HG03108 (cell line): ENCODE measurements at regions not wholly inside any gene's neighbourhood (a gene's known extent, or its start where the extent isn't known, plus 50 kb on each side); places are given as distances from the start of the nearest gene placed in this dataset.
"Not testable (repeated sequence)": the region's sequence is repeated elsewhere in the genome, so short reads cannot be mapped to it uniquely, and the experiment has no call there.

Experiments
- ATAC-seq: cut with Tn5 transposase; IDR thresholded peaks from one replicate; pipeline ENCODE4 v1.9.1; 2021; ENCODE audit warnings: moderate library complexity; ENCODE audit not compliant: unreplicated experiment

DNA sequence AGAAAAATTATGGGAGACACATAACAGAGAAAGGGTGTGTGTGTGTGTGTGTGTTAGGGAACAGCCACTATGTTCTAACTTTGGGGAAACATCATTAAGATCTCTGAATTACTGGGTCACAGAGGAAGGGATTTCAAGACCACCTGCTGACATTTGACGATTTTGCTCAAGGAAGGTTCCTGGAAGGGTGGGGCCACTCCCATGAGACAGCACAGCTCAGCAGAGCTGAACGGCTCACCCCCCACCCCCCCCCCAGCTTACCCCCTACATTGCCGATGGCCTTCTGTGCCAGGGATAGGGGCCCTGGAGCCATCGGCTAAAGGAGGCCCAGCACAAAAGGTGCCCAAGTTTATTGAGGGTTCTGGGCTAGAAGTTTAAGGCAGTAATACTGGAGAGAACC lies 122.4 kb downstream of the NPIPB11 start:
- not testable (repeated sequence) for ATAC-seq

DNA sequence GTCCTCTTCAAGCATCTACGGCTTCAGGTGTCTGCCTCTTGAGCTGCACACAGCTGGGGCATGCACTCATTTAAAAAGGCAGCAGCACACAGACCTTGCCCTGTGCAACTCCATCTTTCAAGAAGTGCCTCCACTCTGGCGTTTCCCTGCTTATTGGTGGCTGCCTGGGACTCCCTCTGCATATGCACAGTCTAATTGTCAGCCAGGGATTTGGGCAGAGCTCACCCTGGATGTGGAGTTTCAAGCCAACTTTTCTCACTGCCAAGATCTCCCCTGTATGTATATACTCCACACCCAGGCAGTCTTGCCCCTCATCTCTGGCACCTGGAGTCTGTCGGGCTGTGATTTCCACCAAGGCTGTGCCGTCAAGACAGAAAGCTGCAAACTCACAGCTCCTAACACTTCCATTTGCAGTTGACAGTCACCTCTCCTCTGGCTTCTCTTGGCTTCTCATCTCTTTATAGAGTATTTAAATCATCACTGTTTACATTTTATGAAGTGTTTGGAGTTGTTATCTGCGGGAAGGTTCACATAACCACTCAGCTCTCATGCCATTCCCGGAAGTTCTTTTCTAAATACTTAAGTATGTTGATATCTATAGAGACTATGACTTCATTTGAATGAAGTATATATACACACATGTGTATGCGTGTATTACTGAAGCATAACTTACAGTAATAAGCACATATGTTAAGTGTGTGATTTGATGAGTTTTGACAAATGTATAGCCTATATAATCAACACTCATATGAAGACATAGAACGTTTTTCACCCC lies 128.2 kb downstream of the NPIPB11 start:
- ATAC-seq = not testable (repeated sequence)

DNA sequence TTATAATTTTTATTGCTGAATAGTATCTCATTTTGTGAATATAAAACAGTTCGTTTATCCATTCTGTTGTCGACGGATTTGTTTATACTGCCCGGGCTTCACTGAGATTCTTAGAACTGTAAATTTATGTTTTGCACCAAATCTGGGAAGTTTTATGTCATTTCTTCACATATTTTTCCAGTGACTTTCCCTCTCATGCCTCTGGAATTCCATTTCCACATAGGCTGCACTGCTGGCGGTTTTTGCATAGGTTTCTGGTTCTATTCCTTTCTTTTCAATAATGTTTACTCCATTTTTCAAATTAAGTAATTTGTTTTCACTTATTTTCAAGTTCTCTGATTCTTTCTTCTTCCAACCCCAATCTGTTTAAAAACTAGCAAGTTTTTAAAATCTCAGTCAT lies 130.1 kb downstream of the NPIPB11 start:
- ATAC-seq = not testable (repeated sequence)

DNA sequence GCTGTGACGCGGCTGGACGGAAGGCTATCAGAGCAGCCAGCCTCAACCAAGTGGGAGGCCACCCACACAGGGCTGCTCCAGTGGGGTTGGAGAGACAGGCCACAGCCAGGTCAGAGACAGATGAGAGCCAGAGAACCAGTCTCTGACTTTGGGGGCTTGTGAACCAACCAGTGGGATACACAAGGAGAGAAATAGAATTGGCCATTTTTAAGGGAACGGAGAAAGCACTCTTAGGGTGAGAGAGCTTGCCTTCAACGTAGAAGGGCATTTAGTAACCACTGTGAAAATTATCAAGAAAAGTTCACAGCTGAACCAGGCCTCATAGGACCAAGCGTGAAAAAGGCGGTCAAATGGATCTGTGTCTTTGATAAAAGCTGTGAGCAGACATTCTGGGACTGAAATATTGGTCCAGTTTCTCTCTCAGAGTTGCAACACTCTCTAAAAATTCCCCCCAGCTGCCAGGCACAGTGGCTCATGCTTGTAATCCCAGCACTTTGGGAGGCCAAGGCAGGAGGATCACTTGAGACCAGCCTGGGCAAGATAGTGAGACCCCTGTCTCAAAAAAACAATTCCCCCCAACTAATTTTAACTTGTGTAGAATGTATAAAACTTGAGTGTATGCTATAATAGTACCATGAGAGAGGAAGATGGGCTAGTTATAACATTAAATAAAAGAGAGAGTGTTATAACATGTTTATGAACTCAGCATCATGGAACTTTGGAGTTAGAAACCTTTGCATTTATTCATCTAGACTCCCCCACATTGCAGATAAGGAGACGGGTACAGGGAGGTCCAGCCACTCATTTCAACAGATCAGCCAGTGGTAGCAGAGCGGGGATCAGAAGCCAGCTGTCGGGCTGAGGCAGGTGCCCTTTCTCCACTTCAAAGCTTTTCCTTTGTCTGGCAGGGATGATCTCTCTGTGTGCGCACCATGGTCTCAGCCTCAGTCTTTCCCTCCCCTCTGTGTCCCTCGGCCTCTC lies 132.2 kb downstream of the NPIPB11 start:
- not testable (repeated sequence) for ATAC-seq

DNA sequence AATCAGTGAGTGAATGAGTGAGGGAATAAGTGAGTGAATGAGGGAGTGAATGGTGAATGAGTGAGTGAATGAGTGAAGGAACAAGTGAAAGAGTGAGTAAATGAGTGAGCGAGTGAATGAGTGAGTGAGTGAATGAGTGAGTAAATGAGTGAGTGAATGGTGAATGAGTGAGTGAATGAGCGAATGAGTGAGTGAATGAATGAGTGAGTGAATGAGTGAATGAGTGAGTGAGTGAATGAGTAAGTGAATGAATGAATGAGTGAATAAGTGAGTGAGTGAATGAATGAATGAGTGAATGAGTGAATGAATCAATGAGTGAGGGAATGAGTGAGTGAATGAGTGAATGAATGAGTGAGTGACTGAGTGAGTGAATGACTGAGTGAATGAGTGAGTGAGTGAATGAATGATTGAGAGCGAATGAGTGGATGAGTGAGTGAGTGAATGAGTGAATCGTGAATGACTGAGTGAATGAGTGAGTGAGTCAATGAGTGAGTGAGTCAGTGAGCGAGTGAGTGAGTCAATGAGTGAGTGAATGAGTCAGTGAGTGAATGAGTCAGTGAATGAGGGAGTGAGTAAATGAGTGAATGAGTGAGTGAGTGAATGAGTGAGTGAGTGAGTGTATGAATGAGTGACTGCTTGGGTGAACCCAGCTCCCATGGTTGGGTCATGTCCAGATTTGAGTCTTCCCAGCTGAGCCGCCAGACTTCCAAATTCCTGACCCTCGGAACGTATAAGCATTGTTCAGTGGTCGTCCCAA lies 133.0 kb downstream of the NPIPB11 start:
- ATAC-seq = not testable (repeated sequence)

DNA sequence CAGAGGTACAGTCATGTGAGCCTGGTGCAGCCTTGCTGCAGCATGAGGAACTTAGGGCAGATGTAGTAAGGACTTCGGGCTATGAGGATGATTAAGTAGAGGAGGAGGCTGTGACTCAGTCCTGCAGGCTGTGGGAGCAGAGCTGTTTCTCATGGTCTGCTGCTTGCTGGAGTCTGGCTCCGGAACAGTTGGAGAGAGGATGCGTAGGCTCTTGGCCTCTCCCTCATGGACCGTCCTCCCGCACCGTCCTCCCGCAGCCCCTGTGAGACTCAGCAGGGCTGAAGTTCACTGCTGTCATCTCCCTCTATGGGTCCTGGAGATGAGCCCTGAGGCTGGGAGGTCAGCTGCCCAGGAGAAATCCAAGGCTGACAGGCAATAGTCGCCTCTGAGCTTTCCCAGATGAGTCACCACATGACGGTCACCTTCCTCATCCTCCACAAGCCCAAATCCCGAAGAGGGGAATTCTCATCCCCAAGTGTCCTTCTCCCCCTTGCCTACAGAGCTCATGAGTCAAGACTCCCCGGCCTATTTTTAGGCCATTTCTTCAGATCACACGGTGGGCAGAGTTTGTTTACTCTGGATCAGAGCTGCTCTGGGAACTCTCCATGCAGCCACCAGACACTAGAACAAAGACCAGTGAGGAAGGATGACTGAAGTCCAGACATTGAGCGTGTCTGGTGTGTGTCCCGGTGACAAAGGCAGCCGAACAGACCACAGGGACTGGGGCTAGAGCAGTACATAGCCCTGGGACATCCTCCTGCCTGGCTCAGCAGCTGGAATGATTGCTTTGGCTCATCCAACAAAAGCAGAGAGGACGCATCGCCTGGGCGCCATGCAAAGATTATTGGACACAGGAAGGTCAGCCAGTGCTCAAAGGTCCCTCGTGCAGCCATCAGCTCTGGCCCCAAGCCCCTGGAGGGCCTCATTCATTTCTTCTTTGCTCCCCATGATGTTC lies 134.5 kb downstream of the NPIPB11 start:
- not testable (repeated sequence) for ATAC-seq

DNA sequence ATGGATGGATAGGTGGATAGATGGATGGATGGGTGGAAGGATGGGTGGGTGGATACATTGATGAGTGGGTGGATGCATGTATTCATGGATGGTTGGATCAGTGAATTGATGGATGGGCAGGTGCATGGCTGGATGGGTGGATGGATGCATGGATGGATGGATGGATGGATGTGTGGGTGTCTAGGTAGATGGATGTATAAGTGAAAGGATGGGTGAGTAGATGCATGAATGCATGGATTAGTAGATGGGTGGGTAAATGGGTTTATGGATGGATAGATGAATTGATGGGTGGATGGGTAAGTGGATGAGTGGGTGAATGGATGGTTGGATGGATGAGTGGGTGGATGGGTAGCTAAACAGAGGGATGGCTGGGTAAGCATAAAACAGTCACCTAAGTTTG lies 135.6 kb downstream of the NPIPB11 start:
- ATAC-seq = not testable (repeated sequence)

DNA sequence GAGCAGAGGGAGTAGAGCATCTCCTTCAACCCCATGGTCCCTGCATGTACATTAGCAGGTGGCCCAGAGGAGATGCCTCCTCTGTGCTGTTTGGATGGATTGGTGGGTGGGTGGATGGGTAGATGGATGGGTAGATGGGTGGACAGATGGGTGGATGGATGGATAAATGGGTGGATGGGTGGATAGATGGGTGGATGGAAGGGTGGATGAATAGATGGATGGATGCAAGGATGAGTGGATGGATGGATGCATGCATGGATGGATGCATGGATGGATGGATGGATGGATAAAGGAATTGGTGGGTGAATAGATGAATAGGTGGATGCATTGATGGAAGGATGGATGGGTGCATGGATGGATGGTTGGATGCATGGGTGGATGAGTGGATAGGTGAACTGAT lies 136.5 kb downstream of the NPIPB11 start:
- not testable (repeated sequence) for ATAC-seq

DNA sequence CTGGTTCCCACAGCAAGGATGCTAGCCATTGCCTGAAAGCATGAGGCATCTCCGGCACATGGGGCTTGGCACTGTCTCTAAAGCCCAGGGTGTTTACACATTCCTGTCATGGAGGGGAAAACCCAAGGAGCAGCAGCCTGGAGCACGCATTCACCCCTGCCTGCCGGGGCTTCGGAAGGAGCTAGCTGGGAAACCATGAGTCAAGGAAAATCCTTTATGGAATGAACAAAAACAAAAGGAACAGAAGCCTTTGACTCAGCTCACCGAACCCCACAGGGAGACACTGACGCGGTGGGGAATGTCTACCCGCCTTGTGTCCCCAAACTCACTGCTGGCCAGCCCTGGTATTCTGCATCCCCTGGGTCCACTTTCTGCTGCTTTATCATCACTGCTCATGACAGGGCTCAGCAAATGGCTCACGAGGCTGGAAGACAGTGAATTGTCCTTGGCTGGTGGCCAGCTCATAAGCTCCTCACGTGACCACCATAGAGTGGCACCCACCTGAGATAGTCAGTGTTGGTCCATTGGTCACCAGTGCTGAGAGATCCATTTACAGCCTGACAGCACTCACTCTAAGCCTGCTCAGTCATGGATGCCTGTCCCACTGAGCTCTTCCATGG lies 137.2 kb downstream of the NPIPB11 start:
- ATAC-seq = not testable (repeated sequence)

DNA sequence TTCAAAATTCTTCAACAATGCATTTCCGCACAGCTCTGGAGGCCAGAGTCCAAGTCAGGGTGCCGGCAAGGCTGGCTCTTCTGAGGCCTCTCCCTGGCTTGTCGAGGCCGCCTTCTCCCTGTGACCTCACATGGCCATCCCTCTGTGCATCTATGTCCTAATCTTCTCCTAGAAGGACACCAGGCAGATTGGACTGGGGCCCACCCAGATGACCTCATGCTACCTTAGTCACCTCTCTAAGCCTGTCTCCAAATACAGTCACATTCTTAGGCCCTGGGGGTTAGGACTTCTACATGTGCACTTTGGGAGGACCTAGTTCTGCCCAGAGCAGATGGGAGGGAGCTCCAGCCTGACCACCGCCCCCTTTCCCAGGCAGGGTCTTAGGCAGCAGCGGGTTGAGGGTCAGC lies 137.7 kb downstream of the NPIPB11 start:
- ATAC-seq = not testable (repeated sequence)

DNA sequence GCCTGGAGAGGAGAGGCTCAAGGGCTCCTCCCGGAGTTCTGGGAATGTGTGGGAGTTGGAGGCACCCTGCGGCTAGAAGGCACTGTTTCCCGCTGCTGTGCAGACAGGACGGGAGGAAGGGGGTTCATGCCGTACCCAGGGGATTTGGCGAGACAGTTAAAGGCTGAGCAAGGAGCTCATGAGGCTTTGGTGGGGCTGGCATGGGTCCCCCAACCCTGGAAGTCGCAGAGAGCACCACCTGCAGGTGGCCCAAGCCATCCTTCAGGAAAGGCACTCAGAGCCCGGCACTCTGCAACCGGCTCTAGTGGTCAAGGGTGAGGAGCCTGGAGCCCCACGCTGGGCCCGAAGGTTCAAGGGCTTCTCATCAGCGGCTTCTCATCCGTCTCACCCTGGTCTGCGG lies 138.2 kb downstream of the NPIPB11 start:
- ATAC-seq = not testable (repeated sequence)

DNA sequence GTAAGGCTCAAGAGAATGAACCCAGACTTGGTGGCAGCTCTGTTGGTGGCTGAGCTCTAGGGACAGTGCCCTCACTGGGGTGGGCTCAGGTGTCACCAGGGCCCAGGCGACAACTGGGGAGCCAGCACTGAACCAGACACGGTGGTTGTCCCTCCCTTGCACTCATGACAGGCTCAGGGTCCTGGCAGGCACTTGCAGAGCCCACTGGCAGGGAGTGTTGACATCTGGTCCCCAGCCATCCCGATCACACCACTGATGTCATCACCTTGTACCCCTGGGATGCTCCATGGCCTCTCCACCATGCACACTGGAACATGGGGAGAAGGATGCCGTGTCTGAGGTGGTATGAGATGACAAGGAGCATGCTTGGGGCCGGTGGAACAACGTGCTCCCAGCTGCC lies 138.6 kb downstream of the NPIPB11 start:
- not testable (repeated sequence) for ATAC-seq

DNA sequence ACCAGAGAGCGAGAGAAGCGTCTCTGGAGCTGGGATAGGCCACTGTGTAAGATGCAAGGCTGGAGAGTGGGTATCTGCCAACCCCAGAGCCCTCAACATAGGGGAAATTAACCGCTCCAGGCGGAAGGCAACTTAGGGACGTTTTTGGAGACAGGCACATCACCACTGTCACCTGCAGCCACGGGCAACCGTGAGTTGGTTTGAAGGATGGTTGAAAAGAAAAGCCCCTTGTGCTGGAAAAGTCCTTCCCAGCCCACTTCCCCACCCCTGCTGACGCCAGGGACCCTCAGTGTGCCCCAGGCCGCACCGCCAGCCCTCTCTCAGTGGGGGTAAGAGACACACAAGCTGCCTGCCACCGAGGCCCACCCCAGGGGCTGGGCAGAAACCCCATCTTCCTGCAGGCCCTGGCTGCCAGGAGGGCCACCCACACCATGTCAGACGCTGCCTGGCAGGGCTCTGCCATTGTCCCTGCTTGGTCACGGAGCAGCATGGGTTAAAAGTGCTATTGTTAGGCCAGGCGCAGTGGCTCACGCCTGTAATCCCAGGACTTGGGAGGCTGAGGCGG lies 139.4 kb downstream of the NPIPB11 start:
- not testable (repeated sequence) for ATAC-seq

DNA sequence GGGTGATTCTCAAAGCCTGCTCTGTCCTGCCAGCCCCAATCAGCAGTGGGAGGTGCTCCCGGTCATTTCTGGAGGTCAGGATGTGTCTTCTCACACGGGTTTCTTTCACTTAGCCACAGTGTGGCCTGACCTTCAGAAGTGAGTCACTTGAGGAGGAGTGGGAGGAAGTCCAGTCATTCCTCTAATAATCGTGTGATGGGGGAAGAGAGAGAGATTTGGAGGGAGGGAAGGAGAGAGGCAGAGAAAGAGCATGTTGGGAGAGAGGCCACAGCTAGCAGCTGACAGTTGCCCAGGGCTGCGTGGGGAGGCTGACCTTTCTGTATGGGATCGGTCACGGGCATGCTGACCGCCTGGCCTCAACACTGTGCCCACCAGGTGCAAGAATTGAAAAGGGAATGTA lies 139.9 kb downstream of the NPIPB11 start:
- ATAC-seq = not testable (repeated sequence)

DNA sequence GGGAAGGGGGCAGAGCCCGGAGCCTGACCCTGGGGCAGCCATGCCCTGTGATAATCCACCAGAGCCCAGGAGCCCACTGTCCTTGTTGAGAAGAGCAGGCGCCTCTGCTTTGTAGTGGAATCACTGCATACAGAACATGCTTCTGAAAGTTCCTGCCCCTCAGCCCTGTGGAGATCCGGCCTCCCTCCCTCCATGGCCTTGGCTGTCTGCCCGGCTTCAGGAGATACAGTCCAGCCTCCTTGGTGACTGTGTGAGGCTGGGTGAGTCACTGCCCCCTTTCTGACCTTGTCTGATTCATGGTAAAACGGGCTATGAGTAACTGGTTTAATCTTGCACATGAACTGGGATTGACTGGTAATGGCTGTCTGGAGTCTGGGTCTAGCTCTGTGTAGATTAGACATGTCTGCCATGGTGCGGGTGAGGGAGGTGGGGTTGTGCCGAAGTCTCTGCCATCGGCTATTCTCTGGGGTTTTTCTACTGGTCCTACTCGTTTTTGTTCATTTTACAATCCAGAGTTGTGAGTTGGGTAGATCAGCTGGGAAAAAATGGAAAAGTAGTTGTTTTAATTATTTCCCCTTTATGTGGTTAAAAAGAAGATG lies 141.2 kb downstream of the NPIPB11 start:
- ATAC-seq = not testable (repeated sequence)

DNA sequence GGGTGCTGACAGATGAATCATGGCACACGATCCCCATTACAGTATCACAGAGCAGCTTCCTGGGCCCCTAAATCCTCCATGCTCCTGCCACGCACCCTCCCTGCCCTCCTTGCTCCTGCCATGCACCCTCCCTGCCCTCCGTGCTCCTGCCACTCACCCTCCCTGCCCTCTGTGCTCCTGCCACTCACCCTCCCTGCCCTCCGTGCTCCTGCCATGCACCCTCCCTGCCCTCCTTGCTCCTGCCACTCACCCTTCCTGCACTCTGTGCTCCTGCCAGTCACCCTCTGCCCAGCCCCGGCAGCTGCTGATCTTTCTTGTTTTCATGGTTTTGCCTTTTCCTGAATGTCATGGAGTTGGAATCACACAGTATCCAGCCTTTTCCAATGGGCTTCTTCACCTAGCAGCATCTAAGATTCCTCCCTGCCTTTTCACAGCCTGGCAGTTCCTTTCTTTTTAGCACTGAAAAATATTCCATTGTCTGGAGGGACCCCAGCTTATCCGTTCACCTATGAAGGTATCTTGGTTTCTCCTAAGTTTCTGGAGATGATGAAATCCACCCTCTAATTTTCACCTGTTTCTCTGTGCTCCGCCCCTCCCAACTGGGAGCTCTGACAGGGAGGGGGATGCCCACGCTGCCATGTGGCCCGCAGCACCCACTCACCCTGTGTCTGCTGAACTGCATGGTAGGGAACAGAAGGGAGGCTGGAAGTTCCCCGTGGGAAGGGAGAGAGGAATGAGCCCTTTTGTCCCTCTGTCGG lies 142.3 kb downstream of the NPIPB11 start:
- not testable (repeated sequence) for ATAC-seq

DNA sequence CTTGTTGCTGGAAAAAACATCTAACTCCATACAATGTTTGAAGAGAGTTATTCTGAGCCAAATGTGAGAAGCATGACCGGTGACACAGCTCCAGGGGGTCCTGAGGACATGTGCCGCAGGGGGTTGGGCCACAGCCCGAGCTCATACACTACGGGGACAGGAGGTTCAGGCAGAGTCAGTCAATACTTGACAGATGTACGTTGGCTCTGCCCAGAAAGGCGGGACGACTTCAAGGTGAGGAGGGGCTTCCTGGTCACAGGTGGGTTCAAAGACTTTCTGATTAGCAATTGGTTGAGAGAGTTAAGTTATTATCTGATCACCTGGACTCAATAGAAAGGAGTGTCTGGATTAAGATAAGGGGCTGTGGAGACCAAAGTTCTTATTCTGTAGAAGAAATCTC lies 143.8 kb downstream of the NPIPB11 start:
- ATAC-seq = not testable (repeated sequence)
